ENCODE measurements at regions not wholly inside any gene's neighbourhood (a gene's known extent, or its start where the extent isn't known, plus 50 kb on each side); places are given as distances from the start of the nearest gene placed in this dataset.

- Histone ChIP-seq H3K4me1 (ENCODE audit: control insufficient read depth, extremely low read depth, insufficient read depth, low read length) (peaks cover 9% of the 10 kb centered on the region), H3K9me1 (replicated peaks; ENCODE audit: control insufficient read depth, extremely low read depth, insufficient read depth, low read length) (no peaks in the 10 kb centered on the region), H2AFZ (ENCODE audit: low read depth, low read length) (no peak overlapping the region), H4K20me1 (replicated peaks; ENCODE audit: control insufficient read depth, extremely low read depth, insufficient read depth, low read length) (no peaks in the 10 kb centered on the region), H3K9me3 (replicated peaks; ENCODE audit: control insufficient read depth, insufficient read depth, low read length) (no peaks in the 10 kb centered on the region), H3K36me3 (ENCODE audit: control insufficient read depth in 2 of 2, extremely low read depth in 1 of 2, insufficient read depth in 2 of 2, low read length in 2 of 2) (no peaks in the 10 kb centered on the region), H3K4me2 (ENCODE audit: insufficient read depth, low read length) (no peak overlapping the region), H3K27ac (ENCODE audit: insufficient read depth, low read depth, low read length) (no peak overlapping the region), H3K27me3 (ENCODE audit: control insufficient read depth in 2 of 2, insufficient read depth in 2 of 2, low read length in 2 of 2) (no peaks in the 10 kb centered on the region), H3K9ac (replicated peaks; ENCODE audit: extremely low read depth, insufficient read depth, low read length) (no peak overlapping the region), H3K79me2 (ENCODE audit: control insufficient read depth, insufficient read depth, low read length) (no peaks in the 10 kb centered on the region), H3K4me3 (replicated peaks in 1 of 3; ENCODE audit: insufficient read depth in 1 of 3, low read depth in 1 of 3, low read length in 3 of 3) (no peak overlapping the region)
- TF ChIP-seq JUN (IDR thresholded peaks at IDR 0.05; ENCODE audit: borderline replicate concordance, insufficient read depth, insufficient read length, low read depth) (no peak), EZH2 (IDR thresholded peaks at IDR 0.05; ENCODE audit: borderline replicate concordance, low read depth, low read length, severe bottlenecking) (no peak), FOS (IDR thresholded peaks at IDR 0.05; ENCODE audit: borderline replicate concordance, insufficient read depth, low read length) (no peak), GATA2 (IDR thresholded peaks at IDR 0.05; ENCODE audit: insufficient read depth, insufficient read length, low read depth, low read length) (no peak), MYC (IDR thresholded peaks at IDR 0.05; ENCODE audit: low read depth, low read length) (no peak), POLR2A (IDR thresholded peaks at IDR 0.05; ENCODE audit: low read depth, low read length) (no peak), POLR2AphosphoS5 (IDR thresholded peaks at IDR 0.05; ENCODE audit: insufficient read depth, low read depth, low read length) (no peak)
- TF ChIP-seq, protein P1, sequence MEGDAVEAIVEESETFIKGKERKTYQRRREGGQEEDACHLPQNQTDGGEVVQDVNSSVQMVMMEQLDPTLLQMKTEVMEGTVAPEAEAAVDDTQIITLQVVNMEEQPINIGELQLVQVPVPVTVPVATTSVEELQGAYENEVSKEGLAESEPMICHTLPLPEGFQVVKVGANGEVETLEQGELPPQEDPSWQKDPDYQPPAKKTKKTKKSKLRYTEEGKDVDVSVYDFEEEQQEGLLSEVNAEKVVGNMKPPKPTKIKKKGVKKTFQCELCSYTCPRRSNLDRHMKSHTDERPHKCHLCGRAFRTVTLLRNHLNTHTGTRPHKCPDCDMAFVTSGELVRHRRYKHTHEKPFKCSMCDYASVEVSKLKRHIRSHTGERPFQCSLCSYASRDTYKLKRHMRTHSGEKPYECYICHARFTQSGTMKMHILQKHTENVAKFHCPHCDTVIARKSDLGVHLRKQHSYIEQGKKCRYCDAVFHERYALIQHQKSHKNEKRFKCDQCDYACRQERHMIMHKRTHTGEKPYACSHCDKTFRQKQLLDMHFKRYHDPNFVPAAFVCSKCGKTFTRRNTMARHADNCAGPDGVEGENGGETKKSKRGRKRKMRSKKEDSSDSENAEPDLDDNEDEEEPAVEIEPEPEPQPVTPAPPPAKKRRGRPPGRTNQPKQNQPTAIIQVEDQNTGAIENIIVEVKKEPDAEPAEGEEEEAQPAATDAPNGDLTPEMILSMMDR (IDR thresholded peaks at IDR 0.05; ENCODE audit: extremely low read depth in 1 of 2, insufficient read depth in 1 of 2, low read depth in 1 of 2, low read length in 2 of 2): no peak
- TF ChIP-seq, protein P2, sequence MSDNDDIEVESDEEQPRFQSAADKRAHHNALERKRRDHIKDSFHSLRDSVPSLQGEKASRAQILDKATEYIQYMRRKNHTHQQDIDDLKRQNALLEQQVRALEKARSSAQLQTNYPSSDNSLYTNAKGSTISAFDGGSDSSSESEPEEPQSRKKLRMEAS (IDR thresholded peaks at IDR 0.05; ENCODE audit: insufficient read depth, insufficient read length): no peak
- FAIRE-seq (no peak), DNase-seq (ENCODE audit: low read depth, low spot score) (no peak)
- ChIA-PET POLR2A (no interaction called here), CTCF (no interaction called here)
- dilution Hi-C loops (cut with MboI; ENCODE audit: extremely low pct_ligation_motif_present, low sequenced_read_pairs) (no loop called here), intact Hi-C loops (cut with micrococcal nuclease) (no loop called here)
- BruUV-seq (replicated peaks): no TSS peak
These were observed 1196.6 kb upstream of the CDH18 start for GRCh38 chr5:21184581-21184980.

Data from endothelial cell of umbilical vein (primary cell).